K562 (cell line): ENCODE measurements at regions not wholly inside any gene's neighbourhood (a gene's known extent, or its start where the extent isn't known, plus 50 kb on each side); places are given as distances from the start of the nearest gene placed in this dataset.

ENCODE experiments used
- ATAC-seq: fragments of 200-7000 bp; cut with Tn5 transposase; 3 replicates; pipeline ENCODE4 v1.9.1; 2020; ENCODE audit warnings: moderate library complexity
- BruUV-seq: library from RNA; stranded (reverse); fragments of 400-500 nt; replicated peaks from 2 replicates; lab custom pipeline; 2021; lab: Mats Ljungman, UMichigan
- CTCF ChIA-PET: fragments of 300-600 bp; formaldehyde crosslinking; extraction: SDS; loops from one replicate; lab custom pipeline; 2021; ENCODE audit warnings: low intra/inter-chr PET ratio; lab: Yijun Ruan, JAX
- POLR2A ChIA-PET: fragments of 300-600, 350-650 bp; sonication (Branson Sonifier 250); formaldehyde crosslinking; extraction: SDS; loops from one replicate; lab custom pipeline; 2021; ENCODE audit warnings: antibody characterized with exemption, inconsistent platforms; lab: Yijun Ruan, JAX
- DNase-seq, 4 experiments: peaks; one replicate each; pipeline versions ENCODE4 v3.0.0 to v3.0.0-alpha.2; 2011 to 2018; ENCODE audit warnings: low spot score in 3 of 4, mixed read lengths in 3 of 4; ENCODE audit errors: extremely low read depth in 1 of 4
- FAIRE-seq: peaks from 2 replicates; lab custom pipeline; 2011; peaks lifted over from hg19 to GRCh38; lab: Jason Lieb, UNC
- H2AFZ ChIP-seq: 2 replicates; pipeline ENCODE4 v1.6.0; 2011; ENCODE audit warnings: low read depth, low read length, control low read depth, inconsistent platforms
- H3K27ac ChIP-seq: fragments of 200-600 bp; 3 replicates; pipeline ENCODE4 v1.8.0; 2011; ENCODE audit warnings: low read depth, mild to moderate bottlenecking, control low read depth, inconsistent platforms, low read length, moderate library complexity, mixed read lengths; ENCODE audit errors: extremely low read depth
- H3K27me3 ChIP-seq, 2 experiments: fragments of 300-600 bp in 1 of 2; 2 replicates in 1 of 2; 3 replicates in 1 of 2; pipeline versions ENCODE4 v1.6.0 to v1.8.0; 2011; ENCODE audit warnings: inconsistent platforms in 2 of 2, low read length in 2 of 2, mild to moderate bottlenecking in 1 of 2, mixed read lengths in 1 of 2, moderate library complexity in 1 of 2; ENCODE audit not compliant: control insufficient read depth in 2 of 2, insufficient read depth in 2 of 2
- H3K36me3 ChIP-seq: fragments of 300-600 bp; 3 replicates; pipeline ENCODE4 v1.8.0; 2011; ENCODE audit warnings: mild to moderate bottlenecking, low read length, inconsistent platforms; ENCODE audit not compliant: control insufficient read depth, insufficient read depth
- H3K4me1 ChIP-seq, 2 experiments: fragments of 200-600 bp in 1 of 2; replicated peaks in 1 of 2; 2 replicates in 1 of 2; 3 replicates in 1 of 2; pipeline versions ENCODE4 v1.5.1 to v1.8.0; 2011; ENCODE audit warnings: inconsistent platforms in 2 of 2, low read length in 2 of 2, mild to moderate bottlenecking in 1 of 2, mixed read lengths in 1 of 2, moderate library complexity in 1 of 2; ENCODE audit not compliant: control insufficient read depth in 2 of 2, insufficient read depth in 2 of 2
- H3K4me2 ChIP-seq: 2 replicates; pipeline ENCODE4 v1.6.1; 2011; ENCODE audit warnings: low read length, control low read depth, inconsistent platforms, mixed read lengths; ENCODE audit not compliant: insufficient read depth
- H3K4me3 ChIP-seq: fragments of 200-600 bp; sonication (generic), shearing (Covaris generic); 2 replicates; pipeline ENCODE4 v1.5.1; 2016; ENCODE audit warnings: control low read depth, inconsistent platforms
- H3K79me2 ChIP-seq: fragments of 200-600 bp; 3 replicates; pipeline ENCODE4 v1.8.0; 2011; ENCODE audit warnings: low read length, inconsistent platforms; ENCODE audit not compliant: control insufficient read depth, insufficient read depth
- H3K9ac ChIP-seq, 2 experiments: 2 replicates each; pipeline versions ENCODE4 v1.6.0 to v1.6.1; 2011; ENCODE audit warnings: low read depth in 2 of 2, low read length in 2 of 2, control low read depth in 1 of 2, inconsistent platforms in 1 of 2, mild to moderate bottlenecking in 1 of 2, mixed read lengths in 1 of 2; ENCODE audit not compliant: insufficient read depth in 1 of 2
- H3K9me1 ChIP-seq: one replicate; pipeline ENCODE4 v1.6.0; 2011; ENCODE audit warnings: inconsistent platforms, mild to moderate bottlenecking, low read length, moderate library complexity; ENCODE audit not compliant: control insufficient read depth, insufficient read depth
- H3K9me3 ChIP-seq: replicated peaks from 2 replicates; pipeline ENCODE4 v1.5.1; 2011; ENCODE audit warnings: low read depth, low read length, inconsistent platforms; ENCODE audit not compliant: control insufficient read depth, insufficient read depth
- H4K20me1 ChIP-seq: replicated peaks from 2 replicates; pipeline ENCODE4 v1.6.1; 2011; ENCODE audit warnings: low read length, inconsistent platforms, mixed read lengths; ENCODE audit not compliant: control insufficient read depth, insufficient read depth
- CBX1 ChIP-seq: sonication (generic); IDR thresholded peaks from 2 replicates; pipeline ENCODE4 v1.6.1; 2016; ENCODE audit warnings: antibody characterized with exemption, low read depth, mild to moderate bottlenecking
- E2F6 ChIP-seq, 2 experiments: IDR thresholded peaks; 2 replicates each; pipeline ENCODE4 v1.6.1; 2011; ENCODE audit warnings: borderline replicate concordance in 1 of 2, control low read depth in 1 of 2, low read depth in 1 of 2, low read length in 1 of 2, mild to moderate bottlenecking in 1 of 2, mixed read lengths in 1 of 2, moderate library complexity in 1 of 2; ENCODE audit not compliant: insufficient read depth in 1 of 2, insufficient read length in 1 of 2, poor library complexity in 1 of 2, severe bottlenecking in 1 of 2; ENCODE audit errors: extremely low read depth in 1 of 2
- ETV6 ChIP-seq, 3 experiments: fragments of 150-350 bp in 1 of 3; sonication (generic) in 1 of 3; formaldehyde crosslinking in 1 of 3; IDR thresholded peaks; 2 replicates each; pipeline versions ENCODE4 v1.6.1 to v1.8.0; 2014 to 2022; ENCODE audit warnings: borderline replicate concordance in 2 of 3, low read depth in 2 of 3, antibody characterized with exemption in 1 of 3, low read length in 1 of 3, mild to moderate bottlenecking in 1 of 3, missing genetic modification reagents in 1 of 3
- EWSR1 ChIP-seq: fragments of 450-650 bp; IDR thresholded peaks from 2 replicates; pipeline ENCODE4 v1.6.1; 2018; ENCODE audit warnings: borderline replicate concordance, mild to moderate bottlenecking, low read depth, moderate library complexity; ENCODE audit not compliant: partially characterized antibody
- HNRNPUL1 ChIP-seq: fragments of 200-400 bp; formaldehyde crosslinking; IDR thresholded peaks from 2 replicates; pipeline ENCODE4 v1.6.1; 2017; ENCODE audit warnings: low read length
- JUN ChIP-seq, 2 experiments: sonication (generic) in 1 of 2; formaldehyde crosslinking in 1 of 2; IDR thresholded peaks; 2 replicates each; pipeline versions ENCODE4 v1.6.1 to v1.8.0; 2012 to 2022; ENCODE audit warnings: borderline replicate concordance in 2 of 2, mild to moderate bottlenecking in 2 of 2, improper control_type of control experiment in 1 of 2, low read depth in 1 of 2, low read length in 1 of 2, missing genetic modification reagents in 1 of 2
- MEF2D ChIP-seq: conservative IDR thresholded peaks from 2 replicates; pipeline ENCODE4 v1.6.1; 2016; ENCODE audit warnings: low read depth, missing genetic modification characterization, missing compliant biosample characterization
- NFXL1 ChIP-seq: fragments of 450-650 bp; formaldehyde crosslinking; IDR thresholded peaks from 2 replicates; pipeline ENCODE4 v1.4.0; 2021; ENCODE audit warnings: mild to moderate bottlenecking
- PHB ChIP-seq: fragments of 250-450 bp; sonication (Bioruptor Pico); IDR thresholded peaks from 2 replicates; pipeline ENCODE4 v1.5.0; 2021
- RB1 ChIP-seq: fragments of 450-650 bp; IDR thresholded peaks from 2 replicates; pipeline ENCODE4 v1.6.1; 2017; ENCODE audit warnings: low read depth, mild to moderate bottlenecking
- RERE ChIP-seq: sonication (generic); formaldehyde crosslinking; IDR thresholded peaks from 2 replicates; pipeline ENCODE4 v1.8.0; 2023; ENCODE audit warnings: missing genetic modification reagents, mild to moderate bottlenecking, borderline replicate concordance
- SMAD4 ChIP-seq: fragments of 250-450 bp; sonication (Bioruptor Pico); conservative IDR thresholded peaks from 2 replicates; pipeline ENCODE4 v1.8.0; 2021; ENCODE audit warnings: inconsistent platforms, mild to moderate bottlenecking, moderate library complexity
- TAF1 ChIP-seq: IDR thresholded peaks from 2 replicates; pipeline ENCODE4 v1.6.1; 2011; ENCODE audit warnings: mild to moderate bottlenecking, low read length, moderate library complexity; ENCODE audit not compliant: insufficient read depth, control insufficient read depth, severe bottlenecking; ENCODE audit errors: extremely low read depth
- ZNF384 ChIP-seq: IDR thresholded peaks from 2 replicates; pipeline ENCODE4 v1.6.1; 2012; ENCODE audit warnings: low read depth, low read length, improper control_type of control experiment
- WGBS: fragments of 100-300 bp; shearing (Covaris generic); methylation state at CpG from one replicate; pipeline ENCODE4 v1.1.6; 2016; ENCODE audit warnings: low coverage, mixed read lengths; ENCODE audit not compliant: insufficient coverage; ENCODE audit errors: missing lambda C conversion rate; 5-methylcytosine and 5-hydroxymethylcytosine counted together
- in situ Hi-C: fragments of 300-500 bp; cut with MboI; formaldehyde crosslinking; loops from 4 replicates; pipeline ENCODE4 v1.15.0; 2018; ENCODE audit warnings: inconsistent platforms, mixed read lengths
- intact Hi-C: fragments of 100-400 bp; cut with micrococcal nuclease; formaldehyde crosslinking; loops from 2 replicates; pipeline ENCODE4 v1.14.2; 2022
- TF ChIP-seq, protein P1 (sequence below): fragments of 250-450 bp; sonication (Bioruptor Pico); IDR thresholded peaks from 2 replicates; pipeline ENCODE4 v1.9.0; 2021; ENCODE audit warnings: mild to moderate bottlenecking

DNA sequence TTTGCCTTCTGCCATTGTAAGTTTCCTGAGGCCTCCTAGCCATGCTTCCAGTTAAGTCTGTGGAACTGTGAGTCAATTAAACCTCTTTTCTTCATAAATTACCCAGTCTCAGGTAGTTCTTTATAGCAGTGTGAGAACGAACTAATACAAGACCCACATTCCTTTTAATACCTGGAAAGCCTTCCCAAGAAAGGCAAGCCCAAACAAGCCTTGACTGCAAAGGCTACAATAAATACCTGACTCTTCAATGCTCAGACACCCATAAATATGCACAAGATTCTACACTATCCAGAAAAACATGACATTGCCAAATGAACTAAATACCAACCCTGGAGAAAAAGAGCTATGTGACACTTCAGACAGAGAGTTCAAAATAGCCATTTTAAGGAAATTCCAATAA, 338.8 kb downstream of the HAO1 start (continued):
- TF ChIP-seq PHB (no peak), NFXL1 (CRISPR knock-in tag) (no peak), JUN (IDR thresholded peaks at IDR 0.05; ENCODE audit: borderline replicate concordance, low read depth, low read length) (no peak), JUN (CRISPR knock-in tag; IDR thresholded peaks at IDR 0.05; ENCODE audit: borderline replicate concordance) (no peak), EWSR1 (no peak), MEF2D (tag) (no peak), RB1 (no peak), TAF1 (no peak), ZNF384 (no peak), E2F6 (IDR thresholded peaks at IDR 0.05; ENCODE audit: borderline replicate concordance in 1 of 2, extremely low read depth in 1 of 2, insufficient read depth in 1 of 2, insufficient read length in 1 of 2, low read depth in 1 of 2, low read length in 1 of 2, poor library complexity in 1 of 2, severe bottlenecking in 1 of 2) (no peak)
- TF ChIP-seq, protein P1, sequence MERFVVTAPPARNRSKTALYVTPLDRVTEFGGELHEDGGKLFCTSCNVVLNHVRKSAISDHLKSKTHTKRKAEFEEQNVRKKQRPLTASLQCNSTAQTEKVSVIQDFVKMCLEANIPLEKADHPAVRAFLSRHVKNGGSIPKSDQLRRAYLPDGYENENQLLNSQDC (CRISPR knock-in tag), result no peak

DNA sequence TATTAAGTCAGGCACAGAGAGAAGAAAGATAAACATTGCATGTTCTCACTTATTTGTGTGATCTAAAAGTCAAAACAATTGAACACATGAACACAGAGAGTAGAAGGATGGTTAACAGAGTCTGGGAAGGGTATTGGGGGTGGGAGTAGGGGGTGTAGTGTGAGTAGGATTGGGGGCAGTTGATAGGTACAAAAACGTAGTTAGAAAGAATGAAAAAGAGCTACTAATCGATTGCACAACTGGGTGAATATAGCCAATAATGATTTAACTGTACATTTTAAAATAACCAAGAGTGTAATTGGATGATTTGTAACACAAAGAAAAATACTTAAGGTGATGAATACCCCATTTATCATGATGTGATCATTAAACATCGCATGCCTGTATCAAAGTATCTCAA, 333.3 kb downstream of the HAO1 start:
- FAIRE-seq, result no peak
- Histone ChIP-seq H3K4me2 (no peak overlapping the region), H3K79me2 (no peaks in the 10 kb centered on the region), H3K9me1 (no peaks in the 10 kb centered on the region), H3K4me3 (no peak overlapping the region), H3K9me3 (no peaks in the 10 kb centered on the region), H2AFZ (no peak overlapping the region), H3K27ac (no peak overlapping the region), H3K9ac (no peak overlapping the region), H3K4me1 (no peaks in the 10 kb centered on the region), H3K27me3 (no peaks in the 10 kb centered on the region), H3K36me3 (no peaks in the 10 kb centered on the region), H4K20me1 (no peaks in the 10 kb centered on the region)
- ATAC-seq, result no peak
- in situ Hi-C loops, result no loop called here
- DNase-seq, result no peak
- 0% methylated on average over 3 of the region's 3 CpGs for WGBS
- intact Hi-C loops, result no loop called here
- BruUV-seq, result no TSS peak
- CTCF ChIA-PET, result no interaction called here
- POLR2A ChIA-PET, result no interaction called here
- TF ChIP-seq ETV6 (IDR thresholded peaks at IDR 0.05; ENCODE audit: borderline replicate concordance in 1 of 2, low read depth in 2 of 2, low read length in 1 of 2), result no peak
- TF ChIP-seq ETV6 (CRISPR knock-in tag; IDR thresholded peaks at IDR 0.05; ENCODE audit: borderline replicate concordance), result no peak
- TF ChIP-seq HNRNPUL1, result no peak
- no peak for TF ChIP-seq SMAD4 (CRISPR knock-in tag)
- TF ChIP-seq RERE, result no peak
- no peak for TF ChIP-seq CBX1
